Activated CD4-positive, alpha-beta T cell treated with anti-CD3 and anti-CD28 coated beads, Interleukin-10, Interleukin-2, amounts not matched to agents 100 ng/mL and 50 ng/mL, durations not matched to agents 16 hours and 8 hours (primary cell): ENCODE measurements at regions not wholly inside any gene's neighbourhood (a gene's known extent, or its start where the extent isn't known, plus 50 kb on each side); places are given as distances from the start of the nearest gene placed in this dataset.
A peak's percentile ranks its signal among the peaks of the same experiment; 100 is the strongest.
"Not testable (repeated sequence)": the region's sequence is repeated elsewhere in the genome, so short reads cannot be mapped to it uniquely, and the experiment has no call there.

ENCODE experiments used
- DNase-seq: peaks from one replicate; pipeline ENCODE4 v3.0.0-alpha.2; 2020

GRCh38 chr2:204145791-204146190 is 209.2 kb downstream of the ICOS start:
- DNase-seq, result no peak

- DNase-seq, result not testable (repeated sequence)
Observed at GRCh38 chr2:204147040-204147439, 210.5 kb downstream of the ICOS start.

- no peak for DNase-seq
Observed at GRCh38 chr2:204150721-204151120, 214.2 kb downstream of the ICOS start.

GRCh38 chr2:204152616-204153015 is 216.1 kb downstream of the ICOS start:
- no peak for DNase-seq

- no peak for DNase-seq
Observed at GRCh38 chr2:204154863-204155262, 218.3 kb downstream of the ICOS start.

GRCh38 chr2:204156456-204156855 is 219.9 kb downstream of the ICOS start:
- DNase-seq, result no peak

GRCh38 chr2:204157684-204158083 is 221.1 kb downstream of the ICOS start:
- DNase-seq, result no peak

- DNase-seq, result no peak
Observed at GRCh38 chr2:204159526-204159925, 223.0 kb downstream of the ICOS start.

- DNase-seq, result no peak
Observed at GRCh38 chr2:204160989-204161388, 224.4 kb downstream of the ICOS start.

GRCh38 chr2:204161886-204162285 is 225.3 kb downstream of the ICOS start:
- DNase-seq, result no peak

- no peak for DNase-seq
Observed at GRCh38 chr2:204166961-204167360, 230.4 kb downstream of the ICOS start.

- DNase-seq, result not testable (repeated sequence)
Observed at GRCh38 chr2:204167670-204168069, 231.1 kb downstream of the ICOS start.

GRCh38 chr2:204170411-204170810 is 233.8 kb downstream of the ICOS start:
- no peak for DNase-seq

- DNase-seq, result no peak
Observed at GRCh38 chr2:204171432-204172144, 235.0 kb downstream of the ICOS start.

- DNase-seq, result no peak
Observed at GRCh38 chr2:204172145-204172600, 235.6 kb downstream of the ICOS start.

GRCh38 chr2:204174034-204174433 is 237.5 kb downstream of the ICOS start:
- DNase-seq, result no peak

- no peak for DNase-seq
Observed at GRCh38 chr2:204175552-204176271, 239.1 kb downstream of the ICOS start.

GRCh38 chr2:204176306-204176705 is 239.7 kb downstream of the ICOS start:
- no peak for DNase-seq

- DNase-seq, result no peak
Observed at GRCh38 chr2:204177251-204177976, 240.9 kb downstream of the ICOS start.

- DNase-seq, result peak; percentile 74
Observed at GRCh38 chr2:204177977-204178522, 241.5 kb downstream of the ICOS start.

- no peak for DNase-seq
Observed at GRCh38 chr2:204180649-204181048, 244.1 kb downstream of the ICOS start.

- no peak for DNase-seq
Observed at GRCh38 chr2:204183608-204184007, 247.0 kb downstream of the ICOS start.

- no peak for DNase-seq
Observed at GRCh38 chr2:204184226-204184625, 247.7 kb downstream of the ICOS start.
